AG09309 (cell line): ENCODE measurements at regions not wholly inside any gene's neighbourhood (a gene's known extent, or its start where the extent isn't known, plus 50 kb on each side); places are given as distances from the start of the nearest gene placed in this dataset.
A peak's percentile ranks its signal among the peaks of the same experiment; 100 is the strongest.

Experiments
- DNase-seq: peaks from one replicate; pipeline ENCODE4 v3.0.0-alpha.2; 2010; ENCODE audit warnings: low read depth
- H3K4me3 ChIP-seq: 2 replicates; pipeline ENCODE4 v1.5.1; 2011; ENCODE audit warnings: mild to moderate bottlenecking, low read depth, low read length, moderate library complexity; ENCODE audit not compliant: control insufficient read depth
- TF ChIP-seq, protein P1 (sequence below): IDR thresholded peaks from 2 replicates; pipeline ENCODE4 v1.5.1; 2011; ENCODE audit warnings: mild to moderate bottlenecking, low read depth, low read length, inconsistent platforms; ENCODE audit not compliant: insufficient read depth, control insufficient read depth; ENCODE audit errors: missing control alignments

GRCh38 chr16:6689643-6690042, 643.0 kb upstream of the RBFOX1 start:
- no peak overlapping the region for H3K4me3 ChIP-seq
- no peak for DNase-seq
- TF ChIP-seq, protein P1, sequence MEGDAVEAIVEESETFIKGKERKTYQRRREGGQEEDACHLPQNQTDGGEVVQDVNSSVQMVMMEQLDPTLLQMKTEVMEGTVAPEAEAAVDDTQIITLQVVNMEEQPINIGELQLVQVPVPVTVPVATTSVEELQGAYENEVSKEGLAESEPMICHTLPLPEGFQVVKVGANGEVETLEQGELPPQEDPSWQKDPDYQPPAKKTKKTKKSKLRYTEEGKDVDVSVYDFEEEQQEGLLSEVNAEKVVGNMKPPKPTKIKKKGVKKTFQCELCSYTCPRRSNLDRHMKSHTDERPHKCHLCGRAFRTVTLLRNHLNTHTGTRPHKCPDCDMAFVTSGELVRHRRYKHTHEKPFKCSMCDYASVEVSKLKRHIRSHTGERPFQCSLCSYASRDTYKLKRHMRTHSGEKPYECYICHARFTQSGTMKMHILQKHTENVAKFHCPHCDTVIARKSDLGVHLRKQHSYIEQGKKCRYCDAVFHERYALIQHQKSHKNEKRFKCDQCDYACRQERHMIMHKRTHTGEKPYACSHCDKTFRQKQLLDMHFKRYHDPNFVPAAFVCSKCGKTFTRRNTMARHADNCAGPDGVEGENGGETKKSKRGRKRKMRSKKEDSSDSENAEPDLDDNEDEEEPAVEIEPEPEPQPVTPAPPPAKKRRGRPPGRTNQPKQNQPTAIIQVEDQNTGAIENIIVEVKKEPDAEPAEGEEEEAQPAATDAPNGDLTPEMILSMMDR: no peak

DNA sequence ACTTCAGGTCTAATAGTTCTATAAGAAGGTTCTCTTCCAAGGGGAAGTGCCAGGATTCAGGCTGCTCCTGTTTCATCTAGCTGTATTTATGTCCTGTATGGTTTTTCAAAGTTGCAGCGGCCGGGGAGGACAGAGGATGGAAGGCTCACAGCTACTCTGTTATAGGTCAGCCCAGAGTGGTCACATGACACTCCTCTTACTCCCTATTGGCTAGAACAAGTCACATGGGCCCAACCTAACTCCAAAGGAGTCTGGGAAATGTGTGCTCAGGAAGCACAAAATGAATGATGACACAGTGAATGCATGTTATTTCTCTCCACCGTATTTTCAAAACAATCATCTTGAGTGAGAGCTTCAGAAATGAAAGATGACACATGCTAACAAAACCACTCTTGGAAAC, 645.1 kb upstream of the RBFOX1 start:
- DNase-seq: no peak
- H3K4me3 ChIP-seq: no peak overlapping the region
- TF ChIP-seq, protein P1: no peak

- H3K4me3 ChIP-seq: no peak overlapping the region
- DNase-seq: no peak
- TF ChIP-seq, protein P1: no peak
These were observed 648.5 kb upstream of the RBFOX1 start for GRCh38 chr16:6684076-6684673.

DNA sequence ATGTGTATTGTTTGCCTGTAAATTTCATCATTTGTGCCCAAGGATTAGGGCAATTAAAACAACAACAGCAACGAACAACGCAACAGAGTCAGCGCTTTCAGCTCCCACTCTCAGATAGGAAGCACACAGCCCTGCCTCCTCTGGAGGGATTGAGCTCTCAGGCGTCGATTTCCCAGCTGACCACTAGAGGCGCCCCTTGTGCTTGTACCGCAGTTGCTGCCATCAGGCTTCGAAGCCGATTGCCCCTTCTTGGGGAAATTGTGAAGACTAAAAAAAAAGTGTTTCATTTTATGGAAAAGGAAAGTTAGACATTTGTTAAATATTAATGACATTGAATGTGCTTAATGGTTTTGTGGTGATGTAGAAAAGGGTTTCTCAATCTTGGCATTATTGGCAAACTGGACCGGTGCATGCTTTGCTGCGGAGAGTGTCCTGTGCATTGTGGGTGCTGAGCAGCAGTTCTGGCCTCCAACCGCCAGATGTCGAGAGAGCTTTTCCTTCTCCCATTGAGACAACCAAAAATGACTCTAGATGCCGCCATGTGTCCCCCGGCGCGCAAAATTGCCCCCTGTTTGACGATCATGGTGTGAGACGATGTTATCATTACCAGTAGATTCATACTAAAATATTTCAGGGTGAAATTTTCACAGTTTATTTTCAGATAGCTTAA, 650.4 kb upstream of the RBFOX1 start:
- TF ChIP-seq, protein P1: peak; percentile 27
- H3K4me3 ChIP-seq: no peak overlapping the region
- no peak for DNase-seq

DNA sequence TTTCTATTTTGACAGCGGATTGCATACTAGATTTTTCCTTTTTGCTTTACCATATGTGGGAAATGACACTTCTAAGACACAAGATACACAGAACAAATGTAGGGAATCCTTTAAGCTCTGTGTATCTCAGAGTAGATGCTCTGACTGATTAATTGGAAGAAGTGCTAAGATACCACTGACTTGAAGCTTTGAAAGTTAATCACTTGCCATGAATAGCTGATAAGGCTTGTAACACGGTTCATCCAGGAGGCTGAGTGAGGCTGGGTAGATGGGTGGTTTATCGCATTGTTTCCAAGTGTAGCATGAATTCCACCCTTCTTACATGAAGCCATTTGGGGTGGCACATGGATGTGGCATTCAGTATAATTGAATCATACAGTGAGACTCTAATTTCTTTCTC, 654.1 kb upstream of the RBFOX1 start:
- TF ChIP-seq, protein P1: no peak

GRCh38 chr16:6674071-6674470, 658.6 kb upstream of the RBFOX1 start:
- TF ChIP-seq, protein P1: no peak
- no peak overlapping the region for H3K4me3 ChIP-seq

More for the DNA sequence above, 654.1 kb upstream of the RBFOX1 start:
- no peak overlapping the region for H3K4me3 ChIP-seq
- no peak for DNase-seq

More at GRCh38 chr16:6674071-6674470, 658.6 kb upstream of the RBFOX1 start:
- DNase-seq: no peak
